Endothelial cell (in vitro differentiated cells): ENCODE measurements at regions not wholly inside any gene's neighbourhood (a gene's known extent, or its start where the extent isn't known, plus 50 kb on each side); places are given as distances from the start of the nearest gene placed in this dataset.

Experiments
- DNase-seq: peaks from one replicate; pipeline ENCODE4 v3.0.0; 2021; ENCODE audit warnings: low spot score
- H3K27ac Mint-ChIP-seq: one replicate; pipeline ENCODE4 v1.8.0; 2021; ENCODE audit warnings: mixed read lengths, inconsistent platforms; ENCODE audit not compliant: unreplicated experiment
- H3K27me3 Mint-ChIP-seq: one replicate; pipeline ENCODE4 v1.8.0; 2021; ENCODE audit warnings: mild to moderate bottlenecking, moderate library complexity, mixed read lengths, inconsistent platforms; ENCODE audit not compliant: unreplicated experiment
- H3K36me3 Mint-ChIP-seq: one replicate; pipeline ENCODE4 v1.8.0; 2021; ENCODE audit warnings: mild to moderate bottlenecking, low read depth, mixed read lengths, inconsistent platforms; ENCODE audit not compliant: unreplicated experiment
- H3K4me1 Mint-ChIP-seq: one replicate; pipeline ENCODE4 v1.8.0; 2021; ENCODE audit warnings: mild to moderate bottlenecking, mixed read lengths, inconsistent platforms; ENCODE audit not compliant: unreplicated experiment
- H3K4me3 Mint-ChIP-seq: one replicate; pipeline ENCODE4 v1.8.0; 2021; ENCODE audit warnings: mild to moderate bottlenecking, mixed read lengths, inconsistent platforms; ENCODE audit not compliant: unreplicated experiment
- H3K9me3 Mint-ChIP-seq: one replicate; pipeline ENCODE4 v1.8.0; 2021; ENCODE audit warnings: mixed read lengths, inconsistent platforms; ENCODE audit not compliant: unreplicated experiment
- CTCF ChIP-seq: fragments of 200-600 bp; sonication (generic); IDR thresholded peaks from one replicate; pipeline ENCODE4 v1.5.0; 2021; ENCODE audit warnings: antibody characterized with exemption; ENCODE audit not compliant: unreplicated experiment

- H3K27ac Mint-ChIP-seq: no peak overlapping the region
- TF ChIP-seq CTCF: no peak
- H3K4me1 Mint-ChIP-seq: peaks cover 4% of the 10 kb centered on the region
- DNase-seq: no peak
- no peaks in the 10 kb centered on the region for H3K9me3 Mint-ChIP-seq
- H3K4me3 Mint-ChIP-seq: no peak overlapping the region
- peaks cover 1% of the 10 kb centered on the region for H3K27me3 Mint-ChIP-seq
- H3K36me3 Mint-ChIP-seq: no peaks in the 10 kb centered on the region
Measured at GRCh38 chr2:41101281-41101680, 649.4 kb upstream of the SLC8A1 start.

- no peaks in the 10 kb centered on the region for H3K36me3 Mint-ChIP-seq
- TF ChIP-seq CTCF: no peak
- H3K9me3 Mint-ChIP-seq: no peaks in the 10 kb centered on the region
- no peaks in the 10 kb centered on the region for H3K4me1 Mint-ChIP-seq
- DNase-seq: no peak
- no peak overlapping the region for H3K27ac Mint-ChIP-seq
- no peak overlapping the region for H3K4me3 Mint-ChIP-seq
- H3K27me3 Mint-ChIP-seq: peaks cover 2% of the 10 kb centered on the region
Measured at GRCh38 chr2:41109744-41110143, 657.9 kb upstream of the SLC8A1 start.

- Mint-ChIP-seq H3K4me3 (no peak overlapping the region), H3K36me3 (no peaks in the 10 kb centered on the region), H3K9me3 (no peaks in the 10 kb centered on the region), H3K27me3 (peaks cover 2% of the 10 kb centered on the region), H3K27ac (no peak overlapping the region), H3K4me1 (no peaks in the 10 kb centered on the region)
- TF ChIP-seq CTCF: no peak
- DNase-seq: no peak
Measured at GRCh38 chr2:41111836-41112627, 660.1 kb upstream of the SLC8A1 start.

- peaks cover 2% of the 10 kb centered on the region for H3K27me3 Mint-ChIP-seq
- H3K4me3 Mint-ChIP-seq: no peak overlapping the region
- H3K36me3 Mint-ChIP-seq: no peaks in the 10 kb centered on the region
- H3K27ac Mint-ChIP-seq: no peak overlapping the region
- no peaks in the 10 kb centered on the region for H3K4me1 Mint-ChIP-seq
- no peak for TF ChIP-seq CTCF
- no peaks in the 10 kb centered on the region for H3K9me3 Mint-ChIP-seq
- no peak for DNase-seq
Measured at GRCh38 chr2:41116106-41116797, 664.4 kb upstream of the SLC8A1 start.

GRCh38 chr2:41119489-41119888, 667.6 kb upstream of the SLC8A1 start:
- Mint-ChIP-seq H3K4me1 (no peaks in the 10 kb centered on the region), H3K27ac (no peak overlapping the region), H3K36me3 (no peaks in the 10 kb centered on the region), H3K27me3 (no peaks in the 10 kb centered on the region), H3K4me3 (no peak overlapping the region), H3K9me3 (no peaks in the 10 kb centered on the region)
- no peak for TF ChIP-seq CTCF
- no peak for DNase-seq
